ENCODE measurements at regions not wholly inside any gene's neighbourhood (a gene's known extent, or its start where the extent isn't known, plus 50 kb on each side); places are given as distances from the start of the nearest gene placed in this dataset.

DNA sequence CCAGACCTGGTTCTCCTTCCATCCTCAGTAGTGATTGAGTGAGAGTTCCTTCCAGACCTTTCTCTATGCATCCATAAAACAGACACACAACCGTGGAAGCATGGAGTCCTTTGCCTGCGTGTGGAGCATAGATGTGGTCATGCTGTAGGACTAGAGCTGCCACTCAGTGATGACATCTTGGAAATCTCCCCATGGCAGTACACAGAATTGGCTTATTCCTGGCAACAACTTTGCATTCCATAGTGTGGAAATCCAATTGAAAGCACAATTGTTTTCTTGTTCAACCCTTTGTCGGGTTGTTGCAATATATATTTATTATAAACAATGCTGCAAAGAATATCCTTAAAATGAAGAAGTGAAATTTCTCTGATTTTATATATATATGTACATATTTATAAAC is 547.8 kb downstream of the CDH26 start:
- Histone ChIP-seq H3K56ac (ENCODE audit: extremely low read depth, insufficient read depth, low read length) (no peak overlapping the region), H3K9me1 (ENCODE audit: insufficient read depth, low read length) (no peaks in the 10 kb centered on the region), H3K4me3 (ENCODE audit: insufficient read depth, low read depth, low read length) (no peak overlapping the region), H2AK5ac (ENCODE audit: low read depth, low read length) (no peak overlapping the region), H4K91ac (ENCODE audit: insufficient read depth, low read depth, low read length) (no peak overlapping the region), H3K27me3 (ENCODE audit: control insufficient read depth, insufficient read depth, low read length) (no peaks in the 10 kb centered on the region), H3K18ac (ENCODE audit: low read depth, low read length) (no peak overlapping the region), H2AK9ac (replicated peaks; ENCODE audit: low read depth, low read length, poor library complexity) (no peak overlapping the region), H3K36me3 (ENCODE audit: control insufficient read depth, insufficient read depth, low read length) (no peaks in the 10 kb centered on the region), H4K8ac (ENCODE audit: low read depth in 2 of 2, low read length in 2 of 2) (no peak overlapping the region), H3K14ac (replicated peaks; ENCODE audit: low read depth, low read length) (no peak overlapping the region), H3K27ac (ENCODE audit: insufficient read depth, low read length) (no peak overlapping the region), H3K4ac (ENCODE audit: low read depth, low read length) (no peak overlapping the region), H4K5ac (ENCODE audit: low read depth, low read length) (no peak overlapping the region), H3K4me1 (ENCODE audit: control insufficient read depth, insufficient read depth, low read length) (no peaks in the 10 kb centered on the region), H2BK15ac (ENCODE audit: low read depth, low read length) (no peak overlapping the region), H3K23ac (ENCODE audit: low read depth, low read length) (no peak overlapping the region), H4K20me1 (ENCODE audit: insufficient read depth, low read length) (no peaks in the 10 kb centered on the region), H3K79me1 (ENCODE audit: low read depth in 1 of 2, low read length in 2 of 2) (no peaks in the 10 kb centered on the region), H2AFZ (replicated peaks; ENCODE audit: low read length, poor library complexity) (no peak overlapping the region), H3K9ac (ENCODE audit: low read depth, low read length) (no peak overlapping the region), H2BK5ac (ENCODE audit: low read depth, low read length, poor library complexity, severe bottlenecking) (no peak overlapping the region), H3K9me3 (ENCODE audit: control insufficient read depth, insufficient read depth, low read length) (no peaks in the 10 kb centered on the region), H3K4me2 (ENCODE audit: low read depth, low read length) (no peak overlapping the region), H2BK20ac (ENCODE audit: low read depth, low read length) (no peak overlapping the region), H2BK120ac (ENCODE audit: low read depth, low read length) (no peak overlapping the region)
- TF ChIP-seq MXI1 (IDR thresholded peaks at IDR 0.05; ENCODE audit: borderline replicate concordance, low read depth, low read length) = no peak
- no peak for TF ChIP-seq RCOR1 (IDR thresholded peaks at IDR 0.05; ENCODE audit: insufficient replicate concordance, low read length)
- TF ChIP-seq SMC3 (IDR thresholded peaks at IDR 0.05; ENCODE audit: low read depth, low read length) = no peak
- TF ChIP-seq CEBPB (IDR thresholded peaks at IDR 0.05; ENCODE audit: low read depth, low read length) = no peak
- TF ChIP-seq CHD1 (IDR thresholded peaks at IDR 0.05; ENCODE audit: low read depth, low read length) = no peak
- no peak for TF ChIP-seq RAD21 (IDR thresholded peaks at IDR 0.05; ENCODE audit: low read length)
- TF ChIP-seq ELK1 (IDR thresholded peaks at IDR 0.05; ENCODE audit: borderline replicate concordance, low read depth, low read length) = no peak
- no peak for TF ChIP-seq NFE2L2 (IDR thresholded peaks at IDR 0.05; ENCODE audit: low read depth, low read length)
- TF ChIP-seq RFX5 (IDR thresholded peaks at IDR 0.05; ENCODE audit: low read depth, low read length) = no peak
- TF ChIP-seq POLR2A (IDR thresholded peaks at IDR 0.05; ENCODE audit: low read depth, low read length) = no peak
- no peak for TF ChIP-seq MAZ (IDR thresholded peaks at IDR 0.05; ENCODE audit: borderline replicate concordance, low read depth, low read length)
- TF ChIP-seq MAFK (IDR thresholded peaks at IDR 0.05; ENCODE audit: low read depth, low read length) = no peak
- TF ChIP-seq BHLHE40 (IDR thresholded peaks at IDR 0.05; ENCODE audit: low read depth, low read length) = no peak
- TF ChIP-seq, protein P1, sequence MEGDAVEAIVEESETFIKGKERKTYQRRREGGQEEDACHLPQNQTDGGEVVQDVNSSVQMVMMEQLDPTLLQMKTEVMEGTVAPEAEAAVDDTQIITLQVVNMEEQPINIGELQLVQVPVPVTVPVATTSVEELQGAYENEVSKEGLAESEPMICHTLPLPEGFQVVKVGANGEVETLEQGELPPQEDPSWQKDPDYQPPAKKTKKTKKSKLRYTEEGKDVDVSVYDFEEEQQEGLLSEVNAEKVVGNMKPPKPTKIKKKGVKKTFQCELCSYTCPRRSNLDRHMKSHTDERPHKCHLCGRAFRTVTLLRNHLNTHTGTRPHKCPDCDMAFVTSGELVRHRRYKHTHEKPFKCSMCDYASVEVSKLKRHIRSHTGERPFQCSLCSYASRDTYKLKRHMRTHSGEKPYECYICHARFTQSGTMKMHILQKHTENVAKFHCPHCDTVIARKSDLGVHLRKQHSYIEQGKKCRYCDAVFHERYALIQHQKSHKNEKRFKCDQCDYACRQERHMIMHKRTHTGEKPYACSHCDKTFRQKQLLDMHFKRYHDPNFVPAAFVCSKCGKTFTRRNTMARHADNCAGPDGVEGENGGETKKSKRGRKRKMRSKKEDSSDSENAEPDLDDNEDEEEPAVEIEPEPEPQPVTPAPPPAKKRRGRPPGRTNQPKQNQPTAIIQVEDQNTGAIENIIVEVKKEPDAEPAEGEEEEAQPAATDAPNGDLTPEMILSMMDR (conservative IDR thresholded peaks at IDR 0.05; ENCODE audit: low read depth, low read length) = no peak
- TF ChIP-seq, protein P2, sequence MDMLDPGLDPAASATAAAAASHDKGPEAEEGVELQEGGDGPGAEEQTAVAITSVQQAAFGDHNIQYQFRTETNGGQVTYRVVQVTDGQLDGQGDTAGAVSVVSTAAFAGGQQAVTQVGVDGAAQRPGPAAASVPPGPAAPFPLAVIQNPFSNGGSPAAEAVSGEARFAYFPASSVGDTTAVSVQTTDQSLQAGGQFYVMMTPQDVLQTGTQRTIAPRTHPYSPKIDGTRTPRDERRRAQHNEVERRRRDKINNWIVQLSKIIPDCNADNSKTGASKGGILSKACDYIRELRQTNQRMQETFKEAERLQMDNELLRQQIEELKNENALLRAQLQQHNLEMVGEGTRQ (IDR thresholded peaks at IDR 0.05; ENCODE audit: low read depth, low read length) = no peak
- no peak for TF ChIP-seq FOS (IDR thresholded peaks at IDR 0.05; ENCODE audit: low read depth, low read length)
- WGBS, 2 experiments (ENCODE audit: extremely low coverage in 2 of 2, insufficient read length in 1 of 2) = no CpG with 5 or more reads among the region's 3 CpGs
- in situ Hi-C loops (cut with MboI; ENCODE audit: low sequenced_read_pairs) (no loop called here), intact Hi-C loops (cut with micrococcal nuclease) (no loop called here), dilution Hi-C loops (cut with HindIII; ENCODE audit: low sequenced_read_pairs, unreplicated experiment) (no loop called here)
- BruUV-seq (replicated peaks) = no TSS peak
- ChIA-PET CTCF (no interaction called here), POLR2A (ENCODE audit: unreplicated experiment) (no interaction called here)
- no peak for DNase-seq
- no peak for ATAC-seq (ENCODE audit: low read depth)
